NAMALWA (cell line): ENCODE measurements at regions not wholly inside any gene's neighbourhood (a gene's known extent, or its start where the extent isn't known, plus 50 kb on each side); places are given as distances from the start of the nearest gene placed in this dataset.

ENCODE experiments used
- DNase-seq: peaks from one replicate; pipeline ENCODE4 v3.0.0-alpha.2; 2015; ENCODE audit warnings: low spot score

DNA sequence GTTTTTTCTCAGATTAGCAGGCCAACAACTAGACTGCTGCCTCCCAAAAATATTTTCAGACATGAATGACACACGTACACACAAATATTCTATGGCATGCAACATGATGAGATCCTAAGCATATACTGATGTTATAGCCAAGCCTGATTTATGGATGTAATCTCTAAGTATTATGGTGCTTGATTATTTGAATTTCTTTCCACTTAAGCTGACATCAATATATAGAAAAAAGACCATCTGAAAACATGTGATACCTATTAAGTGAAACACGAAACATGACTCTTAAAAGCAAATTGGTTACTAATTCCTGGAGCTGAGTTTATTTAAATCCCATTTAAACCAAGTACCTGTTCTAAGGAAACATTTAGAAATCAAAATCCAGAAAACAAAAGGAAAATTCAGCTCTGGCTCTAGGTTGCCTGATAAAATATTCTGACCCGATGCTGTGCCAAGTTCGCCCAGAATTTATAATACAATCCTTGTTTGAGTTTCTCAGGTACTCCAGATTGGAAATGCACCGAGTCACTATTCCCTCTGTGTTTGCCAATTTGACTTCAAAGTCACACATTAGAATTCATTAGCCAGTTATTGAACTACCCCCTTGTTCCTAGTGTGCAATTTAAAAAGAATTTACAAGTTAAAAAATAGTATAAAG is 548.6 kb downstream of the CSNK1G3 start:
- no peak for DNase-seq

DNA sequence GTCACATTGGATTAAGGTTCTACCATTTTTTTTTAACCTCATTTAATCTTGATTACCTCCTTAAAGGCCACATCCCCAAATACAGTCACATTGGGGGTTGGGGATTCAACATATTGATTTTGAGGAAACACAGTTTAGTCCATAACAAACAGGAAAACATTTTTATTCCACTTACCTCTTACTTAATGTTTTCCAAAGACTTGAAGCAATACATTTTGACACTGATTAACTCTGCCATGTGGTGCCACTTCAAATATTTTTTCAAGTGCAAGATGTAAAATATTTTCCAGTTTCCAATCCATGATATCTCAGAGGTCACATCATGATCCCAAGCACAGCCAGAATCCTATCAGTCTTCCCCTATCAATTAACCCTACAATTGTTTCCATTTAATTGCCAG is 548.0 kb downstream of the CSNK1G3 start:
- no peak for DNase-seq

DNA sequence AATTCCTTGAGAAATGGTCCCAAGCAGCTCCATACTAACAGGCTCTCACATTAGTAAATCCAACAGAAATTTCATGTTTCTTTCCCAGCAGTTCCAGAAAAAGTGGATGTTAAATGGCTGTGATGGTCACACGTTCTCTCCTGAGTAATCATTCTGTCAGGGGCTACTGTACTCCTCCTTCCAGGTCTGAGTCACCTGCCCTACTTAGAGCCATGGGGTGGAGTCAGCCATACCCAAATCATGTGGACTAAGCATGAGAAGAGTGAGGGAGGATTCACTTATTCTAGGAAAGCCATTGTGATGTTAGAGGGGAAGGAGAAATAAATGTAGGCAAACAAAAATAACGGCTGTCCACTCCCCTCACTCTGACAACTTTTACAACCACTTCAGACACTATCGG is 547.2 kb downstream of the CSNK1G3 start:
- no peak for DNase-seq

DNA sequence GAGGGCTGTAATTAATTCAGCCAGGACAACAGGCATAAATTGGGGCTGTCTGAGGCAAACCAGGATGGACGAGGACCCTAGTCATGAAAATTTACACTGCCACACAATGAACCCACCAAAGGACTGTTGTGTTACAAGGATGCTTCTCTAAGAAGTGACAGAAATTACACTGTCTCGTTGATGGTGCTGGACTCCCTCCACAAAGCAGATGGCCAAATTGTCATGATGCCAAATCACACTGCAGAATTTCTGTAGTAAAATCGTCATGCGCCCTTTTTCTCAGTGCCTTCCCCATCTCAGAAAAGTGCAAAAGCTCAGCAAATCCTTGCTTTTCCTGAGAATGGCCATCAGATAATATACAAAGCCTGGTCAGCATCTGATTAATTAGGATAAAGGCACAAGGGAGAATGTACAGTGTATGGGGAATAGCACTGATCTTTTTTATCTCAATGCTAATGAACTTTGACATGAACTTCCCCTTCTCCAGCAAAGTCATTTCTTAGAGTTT is 545.8 kb downstream of the CSNK1G3 start:
- DNase-seq: peak; percentile 59

DNA sequence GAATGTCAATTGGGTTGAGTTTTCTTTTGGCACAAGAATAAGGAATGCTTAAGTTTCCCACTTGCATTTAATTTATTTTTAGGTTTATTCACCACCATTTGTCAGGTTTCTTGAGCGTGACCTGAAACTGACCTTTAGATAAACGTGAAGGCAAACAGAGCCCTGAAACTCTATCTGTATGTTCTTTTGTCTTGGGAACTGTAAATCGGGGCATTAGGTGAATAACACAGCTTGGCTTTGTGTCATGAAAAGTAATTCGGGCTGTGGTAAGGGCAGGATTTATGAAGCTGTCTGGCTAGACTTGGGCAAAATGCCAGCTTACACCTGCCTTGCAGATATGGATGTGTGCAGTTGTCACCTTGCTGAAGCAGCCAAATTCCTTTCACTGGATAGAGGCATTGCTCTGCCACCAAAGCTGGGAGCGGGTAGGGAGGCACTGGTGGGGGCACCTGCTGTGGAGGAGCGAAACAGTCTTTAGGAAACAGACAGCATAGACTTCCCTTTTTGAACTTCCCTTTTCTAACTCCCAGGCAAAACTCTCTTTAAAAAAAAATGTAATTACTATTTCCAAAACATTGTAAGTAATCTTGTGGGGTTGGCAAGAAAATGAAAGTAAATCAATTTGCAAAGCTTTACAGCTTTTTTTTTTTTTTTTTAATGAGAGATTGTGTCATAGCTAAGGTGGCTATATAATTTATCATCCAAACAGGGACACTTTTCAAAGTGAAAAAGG is 545.2 kb downstream of the CSNK1G3 start:
- DNase-seq: peak; percentile 78

DNA sequence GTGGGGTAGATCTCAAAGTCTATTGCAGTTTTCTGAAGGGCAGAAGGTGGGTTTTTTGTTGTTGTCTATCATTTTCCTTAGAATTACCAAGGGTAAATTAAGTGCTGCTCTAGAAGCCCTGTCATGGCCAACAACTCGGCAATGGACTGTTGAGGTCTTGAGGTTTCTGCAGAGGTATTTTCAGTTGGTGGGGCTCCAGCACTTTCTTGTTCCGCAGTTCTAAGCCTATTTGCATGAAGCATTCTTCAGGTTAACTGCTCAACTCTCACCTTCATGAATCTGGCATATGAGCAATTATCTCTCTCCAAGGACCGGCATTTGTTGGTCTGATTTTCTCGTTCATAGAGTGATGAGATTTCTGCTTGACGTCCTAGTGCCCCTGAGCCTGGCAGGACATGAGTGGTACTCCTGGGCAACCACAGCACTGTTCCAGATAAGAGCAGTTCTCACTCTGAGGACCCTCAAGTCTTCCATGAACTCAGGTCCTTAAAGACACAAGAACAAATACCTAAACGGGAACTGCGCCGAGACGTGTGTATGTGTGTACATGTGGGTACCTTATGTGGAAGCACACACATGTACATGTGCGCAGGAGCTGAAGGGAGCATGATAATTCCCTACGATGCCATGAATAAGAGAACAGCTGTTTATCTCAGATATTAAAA is 544.5 kb downstream of the CSNK1G3 start:
- peak; percentile 33 for DNase-seq

DNA sequence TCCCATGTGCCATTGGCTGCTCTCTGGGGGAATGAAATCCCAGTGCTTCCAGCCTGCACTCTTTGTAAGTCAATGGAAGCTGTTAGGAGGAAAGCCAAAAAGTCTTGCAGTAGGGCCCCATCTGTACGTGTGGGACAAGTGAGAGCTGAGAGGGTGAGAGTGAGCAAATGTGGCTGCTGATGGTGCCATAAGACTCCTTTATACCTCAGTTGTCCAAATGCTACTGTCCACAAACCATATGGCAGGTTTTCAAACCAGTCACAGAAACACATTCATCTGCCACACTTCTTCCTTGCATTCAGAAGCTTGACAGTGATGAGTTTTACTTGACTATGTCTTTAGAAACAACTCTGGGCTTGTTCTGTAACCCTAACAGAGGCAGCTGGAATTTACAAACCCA is 543.8 kb downstream of the CSNK1G3 start:
- no peak for DNase-seq

DNA sequence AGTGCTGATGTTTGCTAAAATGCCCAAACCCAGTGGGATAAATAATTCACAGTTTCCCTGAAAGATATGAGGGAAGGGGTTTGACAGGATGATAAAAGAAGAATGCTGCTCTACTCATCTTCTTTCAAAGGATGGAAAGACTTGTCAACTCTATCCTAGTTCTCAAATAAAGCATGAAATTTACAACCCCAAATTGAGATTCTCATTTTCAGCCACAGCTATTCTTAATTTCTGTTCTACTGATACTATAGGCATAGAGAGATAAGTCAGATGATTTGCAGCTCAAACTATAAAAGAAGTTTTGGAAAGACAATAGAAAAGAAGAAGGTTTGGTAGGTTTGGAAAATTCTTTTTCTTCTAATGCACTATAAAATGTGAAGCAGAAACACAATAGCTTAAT is 542.6 kb downstream of the CSNK1G3 start:
- no peak for DNase-seq

DNA sequence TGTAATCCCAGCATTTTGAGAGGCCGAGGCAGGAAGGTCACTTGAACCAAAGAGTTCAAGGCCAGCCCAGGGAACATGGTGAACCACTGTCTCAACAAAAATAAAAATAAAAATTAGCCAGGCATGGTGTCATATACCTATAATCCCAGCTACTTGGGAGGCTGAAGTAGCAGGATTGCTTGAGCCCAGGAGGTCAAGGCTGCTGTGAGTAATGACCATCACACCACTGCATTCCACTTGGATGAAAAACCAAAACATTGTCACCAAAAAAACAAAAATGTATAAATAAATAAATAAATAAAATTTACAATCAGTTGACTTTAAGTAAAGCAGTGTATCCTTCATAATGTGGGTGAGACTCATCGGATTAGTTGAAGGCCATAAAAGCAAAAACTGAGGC is 541.4 kb downstream of the CSNK1G3 start:
- DNase-seq: no peak

DNA sequence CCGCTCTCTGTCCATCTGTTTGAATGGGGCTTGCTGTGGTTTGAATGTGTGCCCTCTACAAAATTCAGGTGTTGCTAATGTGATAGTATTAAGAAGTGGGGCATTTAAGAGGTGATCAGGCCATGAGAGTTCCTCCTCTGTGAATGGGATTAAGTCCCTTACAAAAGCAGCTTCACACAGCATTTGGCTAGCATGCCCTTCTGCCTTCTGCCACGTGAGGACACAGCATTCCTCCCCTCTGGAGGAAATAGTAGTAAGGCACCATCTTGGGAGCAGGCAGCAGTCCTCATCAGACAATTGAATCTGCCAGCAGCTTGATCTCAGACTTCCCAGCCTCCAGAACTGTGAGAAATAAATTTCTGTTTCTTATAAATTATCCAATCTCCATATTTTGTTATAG is 540.2 kb downstream of the CSNK1G3 start:
- DNase-seq: no peak

DNA sequence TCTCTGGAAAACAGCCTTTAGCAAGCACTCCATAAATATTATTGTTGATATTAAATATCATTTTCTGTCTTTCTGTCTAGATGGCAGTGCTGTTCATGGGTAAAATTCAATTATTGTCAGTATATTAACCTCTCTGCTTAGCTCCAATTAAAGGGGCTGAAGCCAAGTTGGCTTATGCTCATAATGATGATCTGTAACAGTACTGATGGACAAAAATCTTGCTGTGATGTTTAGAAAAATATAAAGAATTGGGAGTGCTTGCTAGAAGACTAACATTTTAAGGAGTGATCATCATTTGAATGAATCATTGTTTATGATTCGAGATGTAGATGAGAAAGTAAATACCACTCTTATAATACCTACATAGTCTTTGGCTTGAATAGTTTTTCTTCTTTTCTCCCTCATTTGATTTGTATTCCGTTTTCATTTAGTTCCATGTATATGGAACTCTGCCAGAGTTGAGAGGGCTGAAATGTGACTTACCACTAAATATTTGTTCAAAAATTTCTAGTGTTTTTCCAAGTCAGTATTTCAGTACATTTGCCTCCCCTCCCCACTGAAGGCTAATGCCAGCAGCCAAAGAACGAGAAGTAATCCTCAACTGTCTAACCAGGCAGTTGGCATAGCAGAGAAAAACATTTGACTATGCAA is 538.3 kb downstream of the CSNK1G3 start:
- no peak for DNase-seq

DNA sequence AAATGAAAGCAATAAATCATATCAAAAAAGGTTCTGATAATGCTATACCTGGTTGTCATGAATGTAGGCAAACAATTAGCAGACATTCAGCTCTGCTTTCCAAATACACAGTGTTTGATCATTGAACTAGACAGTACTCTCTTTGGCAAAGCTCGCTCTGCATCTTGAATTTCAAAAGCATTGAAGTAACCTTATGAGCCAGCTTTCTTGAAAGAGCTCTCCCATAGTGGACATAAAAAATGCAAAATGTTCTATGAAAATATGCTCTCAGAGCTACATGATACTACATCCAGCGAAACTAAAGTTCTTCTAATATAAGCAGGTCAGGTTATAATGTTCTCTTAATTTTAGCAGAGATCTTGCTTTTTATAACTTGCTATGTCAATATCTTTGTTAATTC is 533.4 kb downstream of the CSNK1G3 start:
- no peak for DNase-seq

DNA sequence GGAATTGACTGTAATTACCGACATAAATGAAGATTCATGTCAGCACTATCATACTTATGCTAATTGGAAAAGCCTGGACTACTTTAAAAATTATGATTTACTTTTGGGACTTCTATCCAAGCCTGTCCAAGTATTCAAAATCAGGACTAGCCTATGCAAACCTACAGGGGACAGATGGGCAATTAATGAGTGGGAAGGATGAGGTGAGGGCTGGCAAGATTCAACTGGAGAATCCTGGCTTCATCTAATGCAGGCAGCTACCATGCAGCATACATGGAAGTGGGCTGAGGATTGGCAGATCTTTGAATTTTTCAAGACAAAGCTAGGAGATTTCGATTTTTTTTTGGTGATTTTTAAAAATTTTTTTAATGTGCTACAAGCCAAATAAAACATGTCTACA is 532.6 kb downstream of the CSNK1G3 start:
- DNase-seq: no peak

DNA sequence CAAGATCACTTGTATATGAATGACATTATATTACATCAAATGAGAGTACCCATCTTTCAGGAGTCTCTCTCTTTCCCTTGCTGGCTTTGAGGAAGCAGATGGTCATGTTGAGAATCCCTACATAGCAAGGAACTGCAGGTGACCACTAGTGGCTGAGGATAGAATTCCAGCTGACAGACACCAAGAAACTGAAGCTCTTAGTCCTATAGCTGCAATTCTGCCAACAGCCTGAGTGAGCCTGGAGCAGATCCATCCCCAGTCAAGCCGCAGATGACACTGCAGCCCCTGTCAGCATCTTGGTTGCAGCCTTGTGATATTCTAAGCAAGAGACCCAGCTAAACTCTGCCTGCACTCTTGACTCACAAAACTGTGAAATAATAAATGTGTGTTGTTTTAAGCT is 531.5 kb downstream of the CSNK1G3 start:
- DNase-seq: peak; percentile 35

DNA sequence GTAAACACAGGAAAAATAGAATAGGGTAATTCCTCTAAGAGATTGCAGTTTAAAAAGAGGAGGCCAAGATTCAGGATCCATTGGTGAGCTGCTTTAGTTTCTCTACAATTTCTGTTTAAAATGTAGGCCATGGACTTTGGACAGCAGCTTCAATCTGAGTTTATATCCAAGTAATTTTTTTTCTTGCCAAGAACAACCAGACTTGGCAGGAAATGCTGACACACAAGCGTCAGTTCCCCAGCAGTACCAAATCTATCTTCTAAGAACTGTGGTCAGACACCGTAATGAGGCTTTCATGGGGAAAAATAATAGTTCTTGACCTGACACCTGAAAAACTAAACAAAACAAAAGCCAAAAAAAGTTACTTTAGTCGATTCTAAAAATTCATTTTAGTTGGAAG is 528.8 kb downstream of the CSNK1G3 start:
- no peak for DNase-seq

DNA sequence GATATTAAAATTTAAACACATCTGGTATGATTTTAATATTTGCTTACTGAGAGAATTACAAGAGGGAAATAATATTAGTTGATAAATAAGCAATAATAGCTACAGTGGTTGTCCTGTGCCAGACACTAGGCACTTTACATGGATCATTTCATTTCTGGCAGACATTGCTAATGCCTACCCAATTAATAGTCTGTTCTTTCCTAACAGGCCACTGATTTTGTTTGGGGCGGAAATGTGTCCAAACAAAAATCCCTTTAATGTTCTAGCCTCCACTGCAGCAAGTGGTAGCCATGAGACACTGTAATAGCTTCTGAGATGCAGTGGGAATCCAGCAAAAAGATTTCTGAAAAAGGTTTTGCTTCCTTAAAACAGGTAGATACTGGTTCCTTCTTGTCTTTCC is 527.4 kb downstream of the CSNK1G3 start:
- DNase-seq: no peak

DNA sequence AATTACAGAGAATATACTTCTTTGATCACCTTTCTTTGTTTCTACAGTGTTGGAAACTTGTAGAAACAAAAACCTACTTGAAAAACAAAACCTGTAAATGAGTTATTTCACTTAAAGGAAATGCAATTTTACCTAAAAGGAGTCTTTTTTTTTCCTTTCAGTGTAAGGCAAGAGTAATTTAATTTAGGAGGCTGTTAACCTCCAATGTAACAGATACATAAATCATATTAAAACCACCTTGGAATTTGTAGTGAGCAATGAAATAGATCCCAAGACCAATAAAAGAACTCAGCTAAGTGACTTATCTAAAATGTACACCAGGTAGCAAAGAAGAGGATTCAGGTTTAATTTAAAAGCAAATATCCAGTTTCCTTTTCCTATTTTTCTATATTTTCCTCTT is 524.8 kb downstream of the CSNK1G3 start:
- no peak for DNase-seq

DNA sequence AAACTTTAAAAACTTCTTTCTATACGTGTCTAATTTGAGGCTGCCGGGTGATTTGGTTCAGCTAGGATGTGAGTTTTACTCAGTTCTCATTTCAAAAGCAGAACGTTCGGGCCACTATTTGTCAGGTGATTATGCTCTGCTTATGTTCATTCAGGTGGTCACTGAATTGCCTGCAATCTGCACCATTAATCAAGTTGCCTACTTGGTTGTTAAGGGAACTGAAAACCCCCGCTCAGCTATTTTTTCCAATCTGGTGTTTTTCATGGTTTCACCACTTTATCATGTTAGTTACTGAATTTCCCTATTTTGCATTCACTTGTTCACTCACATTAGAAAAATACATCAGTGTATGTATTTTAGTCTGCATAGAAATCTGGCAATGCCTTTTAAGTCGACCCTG is 523.0 kb downstream of the CSNK1G3 start:
- DNase-seq: peak; percentile 72

DNA sequence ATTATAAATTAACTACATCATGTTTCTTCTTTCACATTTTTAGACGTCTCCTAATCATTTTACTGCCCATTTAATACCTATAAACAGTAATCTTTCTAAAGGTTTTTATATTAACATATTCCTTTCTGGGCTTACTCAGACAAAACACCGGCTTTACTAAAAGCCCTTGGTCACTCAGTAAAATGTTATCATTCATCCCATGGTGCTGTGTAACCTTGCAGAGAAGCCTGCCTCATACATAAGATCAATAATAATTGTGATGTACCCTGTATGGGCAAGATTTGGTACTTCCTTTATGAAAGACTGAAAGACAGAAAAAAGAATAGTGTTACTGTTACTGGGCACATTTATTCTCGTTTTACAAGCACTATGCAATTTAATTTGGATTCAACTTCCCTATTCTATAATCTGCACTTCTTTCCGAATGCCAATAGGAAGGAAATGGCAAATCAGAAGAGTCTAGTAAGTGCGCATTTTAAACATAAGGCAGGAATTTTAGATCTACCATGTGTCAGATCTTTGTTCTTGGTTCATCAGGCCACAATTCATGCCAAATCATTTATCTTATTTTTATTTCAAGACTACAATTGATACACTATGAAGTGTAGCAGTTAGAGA is 522.2 kb downstream of the CSNK1G3 start:
- DNase-seq: no peak

DNA sequence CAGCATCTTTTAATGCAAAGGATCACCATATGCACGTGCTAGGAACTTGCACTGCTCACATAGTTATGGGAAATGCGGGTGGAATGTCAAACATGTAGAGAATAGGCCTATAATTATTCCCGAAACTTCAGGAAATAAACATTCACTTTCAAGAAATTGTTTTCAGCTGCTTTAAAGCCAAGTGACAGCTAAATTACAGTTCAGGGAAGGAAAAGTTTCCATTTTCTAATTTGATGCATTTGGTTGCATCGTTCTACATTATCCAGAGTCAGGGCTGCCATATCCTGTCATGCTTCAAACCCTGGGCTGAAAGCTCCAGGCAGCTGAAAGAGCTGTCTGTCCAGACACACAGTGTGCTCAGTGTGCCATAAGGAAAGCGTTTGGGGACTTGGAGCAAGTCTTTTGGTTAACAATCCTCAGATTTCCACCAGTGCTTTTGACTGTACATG is 518.1 kb downstream of the CSNK1G3 start:
- no peak for DNase-seq

DNA sequence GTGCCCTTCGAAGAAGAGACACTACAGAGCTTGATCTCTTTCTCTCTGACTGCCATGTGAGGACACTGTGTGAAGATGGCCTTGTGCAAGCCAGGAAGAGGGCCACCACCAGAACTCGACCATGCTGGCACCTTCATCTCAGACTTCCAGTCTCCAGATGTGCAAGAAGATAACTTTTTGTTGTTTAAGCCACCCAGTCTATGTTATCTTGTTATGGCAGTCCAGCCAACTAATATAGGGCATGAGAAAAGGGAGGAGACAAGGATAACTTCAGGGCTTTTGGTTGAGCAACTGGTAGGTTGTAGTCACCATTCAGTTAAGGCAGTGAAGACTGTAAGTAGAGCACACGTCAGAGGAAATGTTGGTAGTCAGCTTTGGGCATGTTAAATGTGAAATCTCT is 515.5 kb downstream of the CSNK1G3 start:
- no peak for DNase-seq

DNA sequence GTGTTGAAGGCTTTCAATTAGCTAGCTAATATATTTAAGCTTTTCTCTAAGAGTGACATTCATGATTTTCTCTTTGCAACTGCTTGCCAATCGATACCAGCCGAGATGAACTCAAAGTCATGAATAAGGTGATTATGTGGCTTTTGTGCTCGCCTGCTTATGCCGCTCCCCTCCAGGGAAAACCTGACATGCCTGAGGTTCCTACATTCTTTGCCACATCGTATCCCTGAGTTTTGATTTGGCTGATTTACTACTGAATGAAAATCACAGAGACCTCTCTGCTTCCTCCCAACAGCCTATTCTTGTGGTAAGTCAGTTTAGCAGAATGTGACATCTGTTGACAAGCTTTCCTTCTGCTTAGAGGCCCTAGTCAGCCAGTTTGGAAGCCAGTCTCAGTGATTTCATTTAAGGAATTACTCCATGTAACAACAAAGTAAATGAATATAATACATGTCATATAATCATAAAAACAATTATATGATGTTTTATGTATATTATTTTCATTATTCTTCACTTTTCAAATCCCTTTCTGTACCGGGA is 513.4 kb downstream of the CSNK1G3 start:
- DNase-seq: no peak
